ENCODE measurements at regions not wholly inside any gene's neighbourhood (a gene's known extent, or its start where the extent isn't known, plus 50 kb on each side); places are given as distances from the start of the nearest gene placed in this dataset.

GRCh38 chr13:109569958-109570711 lies 216.2 kb downstream of the IRS2 start:
- 66 to 71% (median 68%) methylated on average over 11 of the region's 11 CpGs for WGBS, 5 donors
- DNase-seq = no peak
- H3K4me3 ChIP-seq = no peak overlapping the region

GRCh38 chr13:109568339-109568818 lies 218.0 kb downstream of the IRS2 start:
- Histone ChIP-seq H3K27me3 (replicated peaks in 1 of 7) (no peaks in the 10 kb centered on the region), H3K4me1 (peaks cover 0 to 9% (median 0%) of the 10 kb centered on the region in 6 donors), H3K4me3 (no peak overlapping the region), H3K36me3 (no peaks in the 10 kb centered on the region), H3K9me3 (no peaks in the 10 kb centered on the region), H3K27ac (no peak overlapping the region)
- no peak for DNase-seq
- WGBS, 5 donors = 70 to 84% (median 78%) methylated on average over 4 of the region's 4 CpGs
- intact Hi-C loops (cut with DNase I; ENCODE audit: low total_unique reads) = no loop called here
- TF ChIP-seq CTCF (IDR thresholded peaks at IDR 0.05 in 8 of 11, conservative IDR thresholded peaks at IDR 0.05 in 3 of 11) (no peak), POLR2AphosphoS5 (IDR thresholded peaks at IDR 0.05) (no peak), POLR2A (IDR thresholded peaks at IDR 0.05) (no peak)

More at GRCh38 chr13:109569958-109570711, 216.2 kb downstream of the IRS2 start:
- intact Hi-C loops (cut with DNase I; ENCODE audit: low total_unique reads) = no loop called here
- H3K36me3 ChIP-seq = no peaks in the 10 kb centered on the region
- H3K4me1 ChIP-seq = peaks cover 0 to 9% (median 0%) of the 10 kb centered on the region in 6 donors
- TF ChIP-seq POLR2AphosphoS5 (IDR thresholded peaks at IDR 0.05) = no peak
- no peak for TF ChIP-seq POLR2A (IDR thresholded peaks at IDR 0.05)
- no peak for TF ChIP-seq CTCF (IDR thresholded peaks at IDR 0.05 in 8 of 11, conservative IDR thresholded peaks at IDR 0.05 in 3 of 11)
- H3K27me3 ChIP-seq (replicated peaks in 1 of 7) = no peaks in the 10 kb centered on the region
- H3K27ac ChIP-seq = peak overlapping the region in 2 of 8 donors; percentile 10 to 13
- H3K9me3 ChIP-seq = no peaks in the 10 kb centered on the region

- DNase-seq = no peak
- Histone ChIP-seq H3K9me3 (no peaks in the 10 kb centered on the region), H3K4me1 (peaks cover 0 to 9% (median 0%) of the 10 kb centered on the region in 6 donors), H3K27me3 (replicated peaks in 1 of 7) (no peaks in the 10 kb centered on the region), H3K4me3 (no peak overlapping the region), H3K36me3 (no peaks in the 10 kb centered on the region), H3K27ac (no peak overlapping the region)
- TF ChIP-seq POLR2A (IDR thresholded peaks at IDR 0.05) (no peak), CTCF (IDR thresholded peaks at IDR 0.05 in 8 of 11, conservative IDR thresholded peaks at IDR 0.05 in 3 of 11) (no peak), POLR2AphosphoS5 (IDR thresholded peaks at IDR 0.05) (no peak)
- WGBS, 5 donors = 82 to 92% (median 91%) methylated on average over 2 of the region's 2 CpGs
- intact Hi-C loops (cut with DNase I; ENCODE audit: low total_unique reads) = no loop called here
Observed at GRCh38 chr13:109567315-109567714, 219.1 kb downstream of the IRS2 start.

- H3K4me3 ChIP-seq = no peak overlapping the region
- H3K27ac ChIP-seq = no peak overlapping the region
- H3K27me3 ChIP-seq (replicated peaks in 1 of 7) = no peaks in the 10 kb centered on the region
- TF ChIP-seq CTCF (IDR thresholded peaks at IDR 0.05 in 8 of 11, conservative IDR thresholded peaks at IDR 0.05 in 3 of 11) (no peak), POLR2AphosphoS5 (IDR thresholded peaks at IDR 0.05) (no peak), POLR2A (IDR thresholded peaks at IDR 0.05) (no peak)
- intact Hi-C loops (cut with DNase I; ENCODE audit: low total_unique reads) = no loop called here
- DNase-seq = no peak
- peaks cover 0 to 8% (median 0%) of the 10 kb centered on the region in 6 donors for H3K4me1 ChIP-seq
- WGBS, 5 donors = 84 to 94% (median 86%) methylated on average over 7 of the region's 7 CpGs
- H3K36me3 ChIP-seq = no peaks in the 10 kb centered on the region
- peaks cover 0 to 4% (median 0%) of the 10 kb centered on the region in 8 donors for H3K9me3 ChIP-seq
Observed at GRCh38 chr13:109565877-109566276, 220.5 kb downstream of the IRS2 start.

Data from spleen (tissue), 11 donors.